ENCODE measurements at regions not wholly inside any gene's neighbourhood (a gene's known extent, or its start where the extent isn't known, plus 50 kb on each side); places are given as distances from the start of the nearest gene placed in this dataset.

GRCh38 chr20:60512443-60512842, 554.2 kb downstream of the CDH26 start:
- no peak for TF ChIP-seq CTCF (IDR thresholded peaks at IDR 0.05)
- TF ChIP-seq POLR2A (IDR thresholded peaks at IDR 0.05): no peak
